A673 (cell line): ENCODE measurements at regions not wholly inside any gene's neighbourhood (a gene's known extent, or its start where the extent isn't known, plus 50 kb on each side); places are given as distances from the start of the nearest gene placed in this dataset.
"Not testable (repeated sequence)": the region's sequence is repeated elsewhere in the genome, so short reads cannot be mapped to it uniquely, and the experiment has no call there.

Source experiments
- CTCF ChIP-seq: fragments of 300-800, 200-600 bp; sonication (generic); conservative IDR thresholded peaks from 2 replicates; pipeline ENCODE4 v1.5.1; 2017; ENCODE audit warnings: low read depth, mild to moderate bottlenecking, antibody characterized with exemption, low read length, moderate library complexity, mixed read lengths
- EZH2 ChIP-seq: fragments of 200-600 bp; sonication (generic); IDR thresholded peaks from 2 replicates; pipeline ENCODE4 v1.6.1; 2017; ENCODE audit warnings: borderline replicate concordance, low read depth, mild to moderate bottlenecking, mixed read lengths, antibody characterized with exemption, low read length; ENCODE audit not compliant: poor library complexity, severe bottlenecking

GRCh38 chr7:29654340-29654739 is 90.7 kb downstream of the PRR15 start:
- not testable (repeated sequence) for TF ChIP-seq CTCF, EZH2
